A172 (cell line): ENCODE measurements at regions not wholly inside any gene's neighbourhood (a gene's known extent, or its start where the extent isn't known, plus 50 kb on each side); places are given as distances from the start of the nearest gene placed in this dataset.

Experiments
- DNase-seq: peaks from one replicate; pipeline ENCODE4 v3.0.0-alpha.2; 2015; ENCODE audit warnings: low spot score

DNA sequence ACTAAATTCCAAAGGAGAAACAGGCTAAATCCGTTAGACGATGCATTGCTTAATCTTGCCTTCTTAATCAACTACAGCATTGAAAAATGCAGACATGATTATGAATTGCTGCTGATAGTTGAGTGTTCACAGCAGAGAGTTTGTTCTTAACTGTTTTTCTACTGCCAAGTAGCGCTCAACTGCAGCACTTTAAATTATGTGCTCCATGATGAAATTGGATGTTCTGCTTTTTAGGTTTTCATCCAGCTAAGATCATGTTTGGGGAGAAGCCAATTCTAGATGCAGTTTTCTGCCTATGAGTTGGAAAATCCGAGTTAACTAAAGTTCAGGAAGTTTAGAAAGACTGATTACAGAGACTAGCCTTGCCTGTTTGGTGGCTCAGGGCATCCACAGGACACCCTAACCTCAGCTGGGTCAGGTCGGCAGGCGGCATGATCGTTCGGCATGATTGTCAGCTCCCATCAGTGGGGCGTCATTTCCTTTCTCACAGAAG, 119.4 kb upstream of the PIEZO2 start:
- no peak for DNase-seq

DNA sequence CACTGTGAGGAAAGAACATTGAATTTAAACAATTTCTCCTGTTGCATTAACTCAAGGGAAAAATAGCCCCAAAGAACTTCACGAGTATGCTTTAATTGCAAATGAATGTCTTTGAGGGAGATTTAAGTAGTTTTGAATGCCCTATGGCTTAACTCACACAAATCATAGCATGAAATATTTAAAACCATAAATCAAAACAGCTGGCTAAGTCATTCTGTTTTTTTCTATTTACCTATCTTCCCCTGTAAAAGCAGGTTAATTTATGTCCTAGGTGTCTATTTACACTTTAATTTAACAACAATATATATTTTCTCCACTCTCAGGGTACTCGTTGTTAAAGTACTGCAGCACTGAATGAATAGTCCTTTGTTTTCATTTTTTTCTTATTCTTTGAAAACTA, 118.8 kb upstream of the PIEZO2 start:
- DNase-seq: no peak

DNA sequence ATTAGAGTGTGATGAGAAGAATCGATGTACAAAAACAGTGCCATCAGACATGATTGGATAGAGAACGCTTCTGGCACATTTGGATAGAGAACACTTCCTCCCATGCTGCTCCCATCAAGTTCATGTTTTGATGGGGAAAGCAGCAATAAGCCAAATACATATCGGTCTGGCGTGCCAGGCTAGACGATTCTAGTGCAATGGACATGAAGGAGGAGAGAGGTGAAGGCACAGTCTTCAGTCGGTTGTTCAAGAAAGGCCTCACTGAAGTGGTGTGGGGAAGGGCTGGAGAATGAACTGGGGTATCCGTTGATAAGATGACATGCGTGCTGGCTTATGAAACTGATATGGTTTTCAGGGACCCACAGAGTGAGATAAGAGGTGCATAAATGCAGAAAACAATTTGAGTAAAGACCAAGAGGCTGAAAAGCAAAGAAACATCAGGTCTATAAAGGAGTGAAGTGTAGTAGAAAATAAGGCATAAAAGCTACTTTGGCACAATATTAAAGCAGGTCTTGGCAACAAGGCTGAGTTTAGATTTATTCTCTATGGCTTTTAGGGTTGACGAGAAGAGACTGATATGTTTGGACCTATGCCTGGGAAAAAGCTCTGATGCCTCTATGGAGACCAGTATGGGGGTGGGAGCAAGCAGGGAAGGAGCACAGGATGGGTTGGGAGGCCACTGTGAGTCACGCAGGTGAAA, 117.6 kb upstream of the PIEZO2 start:
- no peak for DNase-seq

DNA sequence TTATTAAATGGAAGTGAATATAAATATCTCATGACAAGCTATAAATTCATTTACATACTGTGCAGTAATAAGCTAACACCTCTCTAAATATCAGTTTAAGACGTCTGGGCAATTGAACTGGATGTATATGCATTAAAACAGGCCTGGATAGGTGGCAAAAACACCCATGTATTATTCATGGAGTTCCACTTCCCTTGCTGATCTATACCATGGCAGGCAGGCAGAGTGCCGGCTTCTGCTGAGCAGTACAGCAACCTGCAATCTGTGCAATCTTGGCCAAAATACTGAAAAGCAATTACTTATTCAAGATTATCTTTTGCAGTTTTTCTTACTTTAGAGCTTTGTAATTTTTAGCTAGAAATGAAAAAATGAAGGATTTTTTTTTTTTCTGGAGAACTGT, 112.1 kb upstream of the PIEZO2 start:
- no peak for DNase-seq

- no peak for DNase-seq
Measured at GRCh38 chr18:11260961-11261461, 111.6 kb upstream of the PIEZO2 start.

DNA sequence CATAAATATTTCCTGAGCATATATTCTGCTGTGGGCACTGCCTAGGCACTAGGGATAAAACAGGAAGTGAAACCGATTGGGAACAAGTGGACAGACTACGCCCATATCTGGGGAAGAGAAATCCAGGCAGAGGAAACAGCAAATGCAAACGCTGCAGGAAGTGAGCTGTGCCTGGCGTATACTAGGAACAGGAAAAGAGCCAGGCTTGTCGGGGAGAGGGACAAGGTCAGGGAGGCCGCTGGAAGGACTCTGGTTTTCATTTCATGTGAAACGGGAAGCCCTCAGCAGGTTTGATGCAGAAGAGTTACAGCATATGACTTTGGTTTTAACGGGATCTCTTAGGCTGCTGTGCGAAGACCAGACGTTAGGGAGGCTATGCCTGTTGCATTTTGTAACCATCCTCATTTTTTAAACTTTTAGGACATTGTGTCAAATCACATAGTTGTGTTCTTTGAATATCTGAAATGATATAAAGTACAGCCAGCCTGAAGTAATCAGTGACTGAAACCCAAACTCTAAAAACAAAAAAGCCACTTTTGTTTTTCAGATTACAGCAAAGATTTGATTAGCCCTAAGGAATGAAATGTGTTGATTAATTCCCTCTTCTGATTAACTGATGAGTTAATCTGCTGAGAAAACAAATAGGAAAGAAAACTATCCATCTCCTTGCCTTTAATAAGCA, 110.2 kb upstream of the PIEZO2 start:
- DNase-seq: no peak

- DNase-seq: no peak
Measured at GRCh38 chr18:11258039-11258610, 108.8 kb upstream of the PIEZO2 start.

- DNase-seq: no peak
Measured at GRCh38 chr18:11256251-11256650, 106.9 kb upstream of the PIEZO2 start.

DNA sequence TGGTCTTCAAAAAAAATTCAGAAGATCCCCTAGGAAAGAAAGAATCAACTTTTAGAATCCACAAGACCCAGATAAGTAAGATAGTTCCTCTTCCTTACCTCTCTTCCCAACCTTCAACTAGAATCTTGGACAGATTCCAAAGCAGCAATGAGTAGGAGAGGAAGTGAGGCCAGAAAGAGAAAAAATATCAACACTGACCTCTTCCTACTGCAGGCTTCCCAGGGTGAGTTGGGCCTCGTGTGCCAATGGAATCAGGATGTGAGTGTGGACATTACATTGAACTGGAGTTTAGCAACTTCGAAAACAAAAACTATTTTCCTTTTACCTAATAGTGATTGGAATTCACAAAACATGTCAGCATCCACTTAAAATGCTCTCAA, 102.5 kb upstream of the PIEZO2 start:
- DNase-seq: peak; percentile 19

DNA sequence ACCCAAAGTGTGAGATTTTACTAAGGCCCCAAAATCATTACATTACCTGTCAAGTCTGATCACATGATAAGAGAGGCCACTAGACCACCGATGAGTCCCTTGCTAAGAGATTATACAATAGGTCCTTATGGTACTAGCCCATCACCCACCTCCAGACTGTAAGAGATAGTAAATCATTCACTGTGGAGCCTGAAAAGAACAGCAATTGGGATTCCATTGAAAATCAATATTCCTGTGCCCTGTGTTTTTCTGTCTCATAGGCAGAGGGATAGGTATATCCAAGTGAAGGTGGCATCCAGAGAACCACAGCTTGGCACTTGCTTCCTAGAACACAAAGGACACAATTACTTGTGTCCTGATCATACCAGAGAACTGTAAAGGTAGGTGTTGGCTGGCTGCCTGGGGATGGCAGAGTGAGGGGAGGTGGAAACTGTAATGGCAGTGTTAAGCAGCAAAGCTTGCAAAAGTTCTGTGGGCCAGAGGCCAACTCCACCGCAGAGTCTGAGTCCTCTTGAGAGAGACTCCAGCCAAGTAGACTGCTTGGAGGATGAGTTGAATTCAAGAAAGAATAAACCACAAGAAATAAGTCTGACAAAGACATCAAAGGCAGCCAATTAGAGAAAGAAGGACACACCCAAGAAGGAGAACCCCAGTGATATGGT, 102.0 kb upstream of the PIEZO2 start:
- DNase-seq: no peak

- DNase-seq: no peak
Measured at GRCh38 chr18:11249391-11249790, 100.0 kb upstream of the PIEZO2 start.

DNA sequence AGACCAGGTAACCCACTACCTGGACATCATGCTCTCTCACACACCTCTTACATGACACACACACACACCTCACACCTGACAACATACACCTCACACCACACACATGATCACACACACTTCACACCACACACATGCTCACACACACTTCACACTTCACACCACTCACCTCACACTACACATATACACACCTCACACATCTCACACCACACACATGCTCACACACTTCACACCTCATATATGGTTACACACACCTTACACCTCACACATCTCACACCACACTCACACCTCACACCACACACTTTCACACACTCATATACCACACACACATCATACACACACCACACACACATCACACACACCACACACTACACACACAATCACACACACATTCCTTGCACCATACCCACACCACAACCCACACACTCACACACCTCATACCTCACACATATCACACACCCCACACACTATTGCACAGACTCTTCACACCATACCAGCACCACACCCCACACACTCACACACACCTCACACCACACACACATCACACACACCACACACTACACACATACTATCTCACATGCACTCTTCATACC, 98.1 kb upstream of the PIEZO2 start:
- no peak for DNase-seq

DNA sequence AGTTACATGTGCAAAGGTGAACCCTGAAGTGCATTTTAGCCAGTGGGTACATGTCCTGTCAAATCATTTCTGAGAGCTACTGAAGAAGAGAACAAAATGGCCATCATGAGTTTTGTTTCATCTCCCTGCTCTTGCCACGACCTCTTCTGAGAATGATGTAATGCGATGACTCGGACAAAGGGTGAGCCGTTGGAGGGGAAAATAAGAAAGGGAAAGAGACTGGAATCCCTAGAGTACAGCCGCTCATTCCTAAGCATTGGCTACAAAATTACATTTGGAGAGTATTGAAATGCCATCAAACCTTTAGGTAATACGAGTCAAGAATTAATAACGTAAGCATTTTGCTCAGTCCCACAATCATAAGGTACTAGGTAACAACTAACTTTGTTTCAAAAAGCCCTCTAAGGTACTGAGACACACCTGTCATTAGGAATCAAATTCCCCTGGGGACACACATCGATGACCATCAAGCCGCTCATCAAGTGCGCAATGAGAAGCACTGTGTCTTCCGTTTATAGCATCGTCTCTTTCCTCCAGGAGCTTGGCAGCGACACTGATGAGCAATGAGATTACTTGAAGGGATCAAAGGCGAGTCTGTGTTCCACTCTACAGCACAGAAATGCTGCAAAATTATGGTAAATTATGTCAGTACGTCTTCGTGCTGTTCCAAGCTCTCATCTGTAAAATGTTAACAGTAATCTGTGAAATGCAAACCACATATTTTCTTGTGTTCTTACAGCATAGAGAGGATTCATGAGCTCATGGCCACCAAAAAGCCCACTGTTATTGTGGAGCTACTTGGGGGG, 97.3 kb upstream of the PIEZO2 start:
- DNase-seq: peak; percentile 24

GRCh38 chr18:11245879-11246278, 96.5 kb upstream of the PIEZO2 start:
- no peak for DNase-seq

DNA sequence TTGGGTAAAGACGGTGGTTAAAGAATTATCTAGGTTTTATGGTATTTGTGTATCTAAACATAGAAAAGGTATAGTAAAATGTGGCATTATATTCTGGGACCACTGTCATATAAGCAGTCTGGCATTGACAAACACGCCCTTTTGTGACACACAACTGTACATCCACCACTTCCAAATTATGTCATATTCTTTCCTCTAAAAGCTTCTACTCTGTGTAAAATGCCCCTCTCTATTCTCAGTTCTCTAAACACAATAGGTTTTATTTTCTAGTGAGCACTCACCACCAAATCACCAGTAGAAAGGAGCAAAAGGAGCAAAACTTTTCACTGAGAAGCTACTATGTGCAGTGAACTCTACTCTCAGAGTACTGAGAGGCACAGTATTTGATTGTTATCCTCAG, 88.1 kb upstream of the PIEZO2 start:
- no peak for DNase-seq

DNA sequence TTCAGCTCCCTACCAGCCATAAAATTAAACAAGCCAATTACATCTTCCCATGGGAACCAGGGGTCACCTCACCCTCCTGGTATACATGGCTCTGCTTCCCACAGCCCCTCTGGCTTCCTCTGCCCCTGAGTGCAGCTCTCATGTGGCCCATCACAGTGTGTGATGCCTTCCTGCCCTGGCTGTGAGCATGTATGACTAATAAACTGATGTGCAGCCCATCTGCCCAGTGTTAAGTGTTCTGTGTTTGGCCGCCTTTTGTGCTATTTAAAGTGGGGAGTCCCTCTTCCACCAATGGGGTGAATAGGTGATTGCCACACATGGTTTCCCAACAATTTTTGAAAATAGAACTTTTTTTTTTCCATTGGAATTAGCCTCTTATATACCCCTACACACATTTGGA, 87.7 kb upstream of the PIEZO2 start:
- no peak for DNase-seq

GRCh38 chr18:11224153-11224552, 74.8 kb upstream of the PIEZO2 start:
- DNase-seq: no peak

- DNase-seq: no peak
Measured at GRCh38 chr18:11219571-11219970, 70.2 kb upstream of the PIEZO2 start.

DNA sequence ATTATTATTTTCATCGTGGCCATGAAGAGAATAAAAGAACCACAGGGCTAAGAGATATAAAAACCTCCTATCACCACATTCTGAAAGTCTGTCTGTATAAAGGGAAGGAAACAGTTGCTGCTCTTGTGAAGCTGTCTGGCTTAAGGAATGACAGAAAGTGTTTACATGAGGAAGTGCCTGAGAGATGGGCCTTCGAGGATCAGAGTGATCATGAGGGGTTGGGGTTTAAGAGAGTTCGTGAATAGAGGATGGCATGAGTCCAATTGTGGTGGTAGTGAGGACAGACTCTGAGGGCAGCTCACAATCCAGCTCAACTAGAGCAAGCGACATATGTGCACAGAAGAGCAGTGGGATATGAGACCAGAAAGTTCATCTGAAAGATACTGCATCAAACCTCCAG, 65.8 kb upstream of the PIEZO2 start:
- no peak for DNase-seq

- no peak for DNase-seq
Measured at GRCh38 chr18:11204020-11204419, 54.7 kb upstream of the PIEZO2 start.

DNA sequence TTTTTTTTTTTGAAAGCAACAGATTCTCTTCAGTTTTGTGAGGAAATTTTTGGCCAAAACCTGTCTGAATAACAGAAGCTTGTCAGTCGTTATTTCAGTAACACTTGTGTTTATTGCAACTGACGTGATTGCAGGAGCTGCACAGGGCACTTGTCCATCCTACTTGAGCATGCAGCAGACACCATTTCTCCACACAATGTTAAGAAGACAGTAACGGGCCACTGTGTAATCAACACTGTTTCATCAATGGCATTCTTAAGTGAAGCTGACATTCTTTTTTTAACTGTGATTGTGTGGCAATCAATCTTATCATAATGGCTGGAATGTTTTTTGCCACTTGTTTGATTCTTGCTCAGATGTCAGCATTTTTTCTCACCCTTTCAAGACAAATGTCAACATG, 50.1 kb upstream of the PIEZO2 start:
- no peak for DNase-seq
